GM21390 (cell line): ENCODE measurements at regions not wholly inside any gene's neighbourhood (a gene's known extent, or its start where the extent isn't known, plus 50 kb on each side); places are given as distances from the start of the nearest gene placed in this dataset.
"Not testable (repeated sequence)": the region's sequence is repeated elsewhere in the genome, so short reads cannot be mapped to it uniquely, and the experiment has no call there.

ENCODE experiments used
- ATAC-seq: cut with Tn5 transposase; IDR thresholded peaks from one replicate; pipeline ENCODE4 v1.9.1; 2021; ENCODE audit not compliant: unreplicated experiment

DNA sequence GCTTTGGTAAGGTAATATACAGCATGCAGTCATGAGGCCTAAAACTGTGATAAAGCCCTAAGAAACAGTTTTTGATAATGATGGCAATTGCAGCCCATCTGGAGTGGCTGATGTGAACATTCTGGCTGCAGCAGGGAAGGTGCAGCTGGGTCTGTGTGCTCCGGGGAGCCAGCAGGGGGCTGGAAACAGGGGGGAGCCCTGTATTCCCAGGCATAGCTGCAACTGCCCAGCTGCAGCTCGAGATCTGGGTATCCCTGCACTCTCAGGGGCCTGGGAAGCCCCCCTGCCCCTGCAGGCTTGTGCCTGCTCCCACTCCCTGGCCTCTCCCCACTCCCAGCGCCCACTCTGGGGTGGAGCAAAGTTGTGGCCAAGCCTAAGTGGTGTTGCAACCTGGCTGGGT lies 95.6 kb downstream of the RRAGB start:
- ATAC-seq = no peak

DNA sequence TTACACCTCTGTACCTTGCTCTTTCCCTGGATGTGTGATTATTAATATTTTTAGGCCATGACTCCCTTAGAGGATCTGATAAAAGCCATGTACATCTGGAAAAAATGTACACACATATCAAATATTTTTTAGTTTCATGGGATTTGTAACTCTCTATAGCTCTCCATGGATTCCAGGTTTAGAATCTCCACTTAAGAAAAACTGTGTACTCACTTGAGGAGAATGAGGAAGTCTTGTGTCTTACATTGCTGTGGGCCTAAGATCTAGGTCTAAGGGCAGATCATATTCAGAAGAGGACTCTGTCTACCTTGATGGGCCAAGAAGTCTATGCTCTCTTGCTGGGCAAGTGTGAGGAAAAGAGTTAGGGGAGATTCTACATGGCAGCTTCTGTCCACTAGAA lies 98.0 kb downstream of the RRAGB start:
- ATAC-seq = no peak

DNA sequence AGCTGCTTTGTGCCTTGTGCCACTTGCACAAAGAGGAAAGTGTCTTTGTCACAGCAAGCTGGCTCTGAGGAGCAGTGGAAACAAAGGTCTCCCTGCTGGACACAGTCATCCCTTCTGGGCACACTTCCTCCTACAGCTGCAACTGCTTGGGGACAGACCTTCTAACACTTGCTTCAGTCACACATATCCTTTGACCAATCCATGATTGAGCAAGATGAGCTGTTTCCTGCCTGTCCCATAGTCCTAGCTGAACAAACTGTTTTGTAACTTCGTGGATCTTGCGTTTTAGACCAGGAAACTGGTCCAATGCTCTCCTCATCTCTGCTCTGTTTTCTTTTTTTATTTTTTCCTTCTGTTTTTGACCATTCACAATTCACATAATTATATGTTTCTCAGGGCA lies 98.5 kb downstream of the RRAGB start:
- no peak for ATAC-seq

DNA sequence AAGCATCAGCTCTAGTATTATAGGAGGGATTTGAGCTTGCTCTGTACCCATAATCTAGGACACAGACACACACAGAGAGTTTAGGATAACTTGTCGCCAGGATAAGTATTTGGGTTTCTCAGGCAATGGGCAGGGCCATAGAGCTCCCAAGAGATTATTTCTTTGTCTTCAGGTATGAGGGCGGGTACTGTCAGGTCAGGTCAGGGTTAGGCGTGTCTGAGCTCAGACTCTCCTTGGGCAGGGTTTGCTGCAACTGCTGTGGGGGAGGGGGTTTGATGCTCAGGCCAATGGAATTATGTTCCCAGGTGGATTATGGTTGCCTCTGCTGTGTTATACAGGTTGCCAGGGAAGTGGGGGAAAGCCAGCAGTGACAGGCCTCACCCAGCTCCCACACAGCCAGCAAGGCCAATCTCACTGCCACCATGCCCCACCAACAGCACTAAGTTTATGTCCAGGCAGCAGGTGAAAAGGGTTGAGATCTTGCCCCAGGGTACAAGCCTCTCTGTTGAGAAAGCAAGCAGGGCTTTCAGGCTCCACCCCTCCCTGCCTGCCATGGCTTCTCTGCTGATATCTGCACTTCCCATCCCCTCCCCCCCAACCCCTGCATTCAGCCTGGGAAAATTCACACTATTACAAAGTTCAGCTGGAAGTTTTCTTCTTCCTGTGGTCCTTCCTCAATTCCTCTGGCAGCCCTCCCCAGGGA lies 101.3 kb downstream of the RRAGB start:
- ATAC-seq = no peak

DNA sequence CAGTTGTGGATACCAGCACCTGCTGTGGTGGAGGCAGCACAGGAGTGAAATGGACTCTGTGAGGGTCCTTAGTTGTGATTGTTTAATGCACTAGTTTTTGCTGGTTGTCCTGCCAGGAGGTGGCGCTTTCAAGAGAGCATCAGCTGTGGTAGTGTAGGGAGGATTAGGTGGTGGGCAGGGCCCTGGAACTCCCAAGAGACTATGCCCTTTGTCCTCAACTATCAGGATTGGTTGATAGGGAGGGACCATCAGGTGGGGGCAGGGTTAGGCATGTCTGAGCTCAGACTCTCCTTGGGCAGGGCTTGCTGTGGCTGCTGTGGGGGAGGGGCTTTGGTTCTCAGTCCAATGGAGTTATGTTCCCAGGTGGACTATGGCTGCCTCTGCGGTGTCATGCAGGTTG lies 121.9 kb downstream of the RRAGB start:
- no peak for ATAC-seq

DNA sequence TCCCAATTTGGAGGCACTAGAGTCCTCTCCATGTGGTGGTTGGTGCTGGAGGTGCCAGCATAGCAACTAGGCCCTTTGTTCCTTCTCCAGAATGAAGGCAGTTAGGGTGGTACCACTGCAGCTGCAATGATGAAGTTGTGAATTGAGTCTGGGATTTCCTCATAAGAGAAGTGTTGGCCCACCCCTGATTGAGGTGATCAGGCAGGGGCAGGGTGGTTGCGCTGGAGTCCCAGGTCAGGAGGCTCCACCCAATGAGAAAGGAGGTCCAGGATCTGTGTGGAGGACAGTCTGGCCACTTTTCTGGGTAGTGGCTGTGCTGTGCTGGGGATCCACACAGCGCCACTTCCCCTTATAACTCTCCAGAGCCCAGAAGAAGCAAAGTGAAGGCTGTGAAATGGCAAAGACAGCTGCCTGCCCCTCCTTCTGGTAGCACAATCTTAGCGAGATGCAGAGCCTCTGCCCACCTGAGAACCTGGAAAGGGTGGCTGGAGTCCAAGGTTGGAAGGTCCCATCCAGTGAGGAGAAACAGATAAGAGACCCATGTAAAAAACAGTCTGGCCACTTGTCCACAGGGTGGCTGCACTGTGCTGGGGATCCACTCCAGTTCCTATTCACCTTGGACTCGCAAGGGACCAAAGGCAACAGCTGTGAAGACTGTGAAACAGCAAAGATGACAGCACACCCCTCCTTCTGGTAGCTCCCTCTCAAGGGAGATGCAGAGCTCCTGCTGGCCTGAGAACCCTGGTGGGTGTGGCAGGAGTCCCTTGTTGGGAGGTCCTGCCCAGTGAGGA lies 124.6 kb downstream of the RRAGB start:
- ATAC-seq = no peak

DNA sequence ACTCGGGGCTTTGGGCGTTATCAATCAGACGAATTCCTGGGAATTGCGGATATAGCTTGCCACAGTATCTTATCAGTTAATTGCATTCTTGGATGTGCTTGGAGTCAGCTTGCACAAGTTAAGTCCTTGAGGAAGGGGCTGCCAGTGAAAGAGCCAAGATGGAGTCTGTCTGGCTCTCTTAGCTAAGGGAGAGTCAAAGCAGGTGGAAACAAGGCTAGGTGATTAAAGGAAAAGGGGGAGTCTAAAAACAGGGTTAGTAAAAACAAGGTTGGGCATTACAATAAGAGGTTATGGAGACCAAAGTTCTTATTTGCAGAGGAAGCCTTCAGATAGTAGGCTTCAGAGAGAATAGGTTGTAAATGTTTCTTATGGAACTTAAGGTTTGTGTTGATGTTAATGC lies 149.2 kb downstream of the RRAGB start:
- ATAC-seq = not testable (repeated sequence)

DNA sequence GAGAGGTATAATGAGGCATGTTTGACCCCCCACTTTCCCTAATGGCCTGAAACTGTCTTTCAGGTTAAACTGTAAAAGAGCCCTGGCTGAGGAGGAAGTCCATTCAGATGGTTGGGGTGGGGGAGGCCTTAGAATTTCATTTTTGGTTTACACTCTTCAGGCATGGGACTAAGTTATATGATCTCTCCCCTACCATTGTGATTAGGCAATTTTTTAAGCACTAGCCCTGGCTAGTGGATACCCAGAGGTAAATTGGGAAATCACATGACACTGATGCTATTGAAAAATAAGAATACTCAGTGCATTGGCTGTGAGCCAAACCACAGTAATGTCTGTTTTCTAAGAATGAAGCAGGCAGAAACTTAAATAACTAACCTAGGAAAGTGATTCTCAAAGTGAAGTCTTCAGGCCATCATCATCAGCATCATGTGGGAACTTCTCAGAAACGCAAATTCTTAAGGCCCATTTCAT lies 149.7 kb downstream of the RRAGB start:
- ATAC-seq = peak; percentile 87

DNA sequence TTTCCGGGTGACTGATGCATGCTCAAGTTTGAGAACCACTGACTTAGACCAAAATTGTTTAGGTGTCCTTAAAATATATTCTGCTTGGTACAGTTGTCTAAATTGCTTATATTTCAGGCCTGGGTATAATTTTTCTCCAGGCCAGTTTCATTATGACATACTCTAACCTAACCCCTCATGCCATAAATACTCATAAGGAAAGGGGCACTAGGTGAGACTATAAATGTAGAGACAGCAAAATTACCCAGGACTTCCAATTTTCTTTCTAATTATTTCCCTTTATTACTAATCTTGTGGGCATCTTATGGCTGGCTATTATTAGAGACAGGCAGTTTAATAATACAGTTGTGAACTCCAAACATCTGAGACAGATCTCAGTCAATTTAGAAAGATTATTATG lies 150.2 kb downstream of the RRAGB start:
- ATAC-seq = peak; percentile 72

DNA sequence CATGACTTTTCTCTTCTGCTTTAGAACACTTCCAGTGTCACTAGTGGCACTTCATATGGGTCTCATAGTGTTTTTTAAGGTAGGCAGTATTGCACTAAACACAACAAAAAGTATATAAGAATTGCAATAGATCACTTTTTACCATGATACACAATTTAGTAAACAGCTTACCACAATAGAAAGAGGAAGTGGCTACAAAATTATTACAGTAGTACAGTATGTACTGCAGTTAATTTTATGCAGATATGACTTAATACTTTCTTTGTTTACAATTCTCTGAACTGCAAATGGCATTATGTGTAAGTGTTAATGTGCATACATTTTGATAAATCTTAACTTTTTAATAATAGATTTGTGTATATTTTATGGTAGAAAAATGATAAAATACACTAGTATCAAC lies 157.3 kb downstream of the RRAGB start:
- ATAC-seq = peak; percentile 49

DNA sequence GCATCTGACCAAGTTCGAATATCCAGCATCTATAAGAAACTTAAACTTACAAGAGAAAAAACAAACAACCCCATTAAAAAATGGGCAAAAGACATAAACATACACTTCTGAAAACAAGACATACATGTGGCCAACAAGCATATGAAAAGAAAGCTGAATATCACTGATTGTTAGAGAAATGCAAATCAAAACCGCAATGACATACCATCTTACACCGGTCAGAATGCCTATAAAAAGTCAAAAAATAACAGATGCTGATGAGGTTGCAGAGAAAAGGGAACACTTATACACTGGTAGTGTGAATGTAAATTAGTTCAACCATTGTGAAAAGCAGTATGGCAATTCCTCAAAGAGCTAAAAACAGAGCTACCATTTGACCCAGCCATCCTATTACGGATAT lies 166.0 kb downstream of the RRAGB start:
- ATAC-seq = not testable (repeated sequence)

DNA sequence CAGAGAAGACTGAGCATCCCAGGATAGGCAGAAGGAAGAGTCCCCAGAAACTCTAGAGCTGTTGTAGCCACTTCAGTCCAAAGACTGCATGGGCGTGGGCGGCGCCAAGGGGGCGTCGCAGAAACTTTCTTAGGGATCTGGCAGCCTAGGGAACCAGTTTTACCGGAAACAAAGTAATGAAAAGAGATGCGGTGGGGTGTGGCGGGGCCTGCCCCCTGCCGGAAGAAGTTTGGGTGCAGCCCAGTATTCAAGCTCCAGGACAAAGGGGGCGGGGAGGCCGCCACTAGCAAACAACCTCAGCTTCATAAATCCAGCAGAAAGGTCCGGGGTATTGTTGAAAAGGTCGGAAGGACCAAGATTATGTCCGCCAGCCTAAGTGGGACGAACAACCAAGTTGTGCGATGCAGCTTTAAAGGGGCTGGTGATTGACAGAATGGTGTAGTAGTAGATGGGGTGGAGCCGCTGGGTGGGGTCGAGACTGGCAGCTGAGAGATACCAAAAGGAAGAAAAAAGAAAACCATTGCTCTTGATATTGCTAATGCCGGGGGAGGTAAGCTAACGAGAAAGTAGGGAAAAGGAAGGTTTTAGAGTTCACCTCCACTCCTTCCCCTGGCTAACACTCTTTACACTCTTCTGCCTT lies 190.5 kb downstream of the RRAGB start:
- peak; percentile 79 for ATAC-seq

DNA sequence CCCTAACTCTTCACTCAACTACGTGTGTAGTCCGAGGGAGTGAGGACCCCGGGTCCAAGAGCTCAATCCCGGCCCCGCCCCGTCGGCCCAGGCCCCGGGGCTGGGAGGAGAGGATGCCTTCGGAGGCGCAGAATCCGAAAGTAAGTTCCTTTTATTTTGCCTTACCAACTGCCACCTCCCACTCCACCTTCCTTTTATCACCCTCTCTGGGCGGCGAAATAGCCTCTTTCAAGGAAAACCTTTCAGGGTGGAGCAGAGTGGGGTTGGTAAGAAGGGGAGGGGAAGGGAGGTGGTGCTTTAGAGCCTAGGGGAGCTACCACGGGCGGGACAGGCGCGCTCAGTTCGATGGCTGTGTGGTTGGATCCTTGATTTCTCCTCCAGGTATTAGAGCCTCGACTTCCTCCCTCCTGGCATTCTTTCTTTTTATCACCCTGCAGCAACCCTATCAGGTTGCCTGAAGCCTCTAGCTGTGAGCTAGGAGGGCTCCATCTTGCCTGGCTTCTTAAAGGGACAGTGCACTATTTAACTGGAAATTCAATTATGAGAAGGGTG lies 191.2 kb downstream of the RRAGB start:
- peak; percentile 50 for ATAC-seq

DNA sequence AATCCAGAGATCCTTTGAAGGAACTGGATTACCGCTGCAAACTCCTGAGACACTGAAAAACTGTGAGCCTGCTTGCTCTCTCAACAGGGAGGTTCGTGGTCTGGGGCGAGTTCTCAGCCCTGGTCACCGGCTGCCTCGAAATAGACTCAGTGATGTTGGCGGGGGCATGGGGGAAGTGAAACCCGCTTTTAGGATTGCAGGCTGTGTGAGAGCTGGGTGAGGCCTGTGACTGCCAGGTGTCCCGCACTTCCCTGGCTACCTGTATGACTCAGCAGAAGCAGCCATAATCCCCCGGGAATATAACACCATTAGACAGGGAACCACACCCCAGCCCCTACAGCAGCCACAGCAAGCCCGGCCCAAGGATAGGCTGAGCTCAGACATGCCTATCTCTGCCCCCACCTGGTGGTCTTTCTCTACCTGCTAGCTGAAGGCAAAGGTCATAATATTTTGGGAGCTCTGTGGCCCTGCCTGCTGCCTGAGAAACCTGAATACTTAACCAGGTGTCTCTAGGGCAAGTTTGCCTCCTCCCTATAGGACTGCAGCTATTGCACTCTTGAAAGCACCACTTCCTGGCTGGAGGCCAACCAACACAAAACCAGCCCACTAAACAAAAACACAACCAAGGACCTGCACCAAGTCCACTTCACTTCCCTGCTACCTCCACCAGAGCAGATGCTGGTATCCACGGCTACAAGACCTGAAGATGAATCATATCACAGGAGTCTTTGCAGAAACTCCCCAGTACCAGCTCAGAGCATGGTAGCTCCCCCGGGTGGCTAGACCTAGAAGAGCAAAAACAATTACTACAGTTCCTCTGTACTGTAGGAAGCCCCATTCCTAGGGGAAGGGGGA lies 202.0 kb downstream of the RRAGB start:
- ATAC-seq = peak; percentile 88

DNA sequence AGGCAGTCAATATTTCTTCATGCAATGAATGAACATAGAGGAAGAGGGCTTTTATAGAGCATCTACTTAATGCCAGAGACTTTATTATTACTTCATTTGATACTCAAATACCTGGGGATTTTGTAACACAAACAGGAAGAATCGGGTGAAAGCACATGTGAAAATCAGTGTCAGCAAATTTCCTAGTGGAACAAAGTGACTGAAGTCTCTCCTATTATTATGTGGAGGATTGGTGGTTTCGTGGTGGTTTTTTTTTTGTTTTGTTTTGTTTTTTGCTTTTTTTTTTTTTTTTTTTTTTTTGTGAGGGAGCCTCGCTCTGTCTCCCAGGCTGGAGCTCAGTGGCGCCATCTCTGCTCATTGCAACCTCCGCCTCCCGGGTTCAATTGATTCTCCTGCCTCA lies 207.0 kb downstream of the RRAGB start:
- ATAC-seq = no peak

DNA sequence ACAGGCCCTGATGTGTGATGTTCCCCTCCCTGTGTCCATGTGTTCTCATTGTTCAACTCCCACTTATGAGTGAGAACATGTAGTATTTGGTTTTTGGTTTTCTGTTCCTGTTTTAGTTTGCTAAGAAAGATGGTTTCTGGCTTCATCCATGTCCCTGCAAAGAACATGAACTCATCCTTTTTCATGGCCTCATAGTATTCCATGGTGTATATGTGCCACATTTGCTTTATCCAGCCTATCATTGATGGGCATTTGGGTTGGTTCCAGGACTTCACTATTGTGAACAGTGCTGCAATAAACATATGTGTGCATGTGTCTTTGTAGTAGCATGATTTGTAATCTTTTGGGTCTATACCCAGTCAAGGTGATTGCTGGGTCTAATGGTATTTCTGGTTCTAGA lies 211.0 kb downstream of the RRAGB start:
- not testable (repeated sequence) for ATAC-seq
